HCT116 (cell line): ENCODE measurements at regions not wholly inside any gene's neighbourhood (a gene's known extent, or its start where the extent isn't known, plus 50 kb on each side); places are given as distances from the start of the nearest gene placed in this dataset.

Source experiments
- ATAC-seq: fragments of 200-7000 bp; cut with Tn5 transposase; 2 replicates; pipeline ENCODE4 v1.9.1; 2020; ENCODE audit warnings: mild to moderate bottlenecking, moderate library complexity
- BruUV-seq: library from RNA; stranded (reverse); fragments of 400-500 nt; replicated peaks from 2 replicates; lab custom pipeline; 2021; lab: Mats Ljungman, UMichigan
- CTCF ChIA-PET: fragments of 300-600 bp; sonication (Branson Sonifier 250); formaldehyde crosslinking; loops from one replicate; lab custom pipeline; 2021; ENCODE audit warnings: antibody characterized with exemption; lab: Charles Lee
- POLR2A ChIA-PET: fragments of 300-600, 350-600 bp; sonication (Branson Sonifier 250); formaldehyde crosslinking; loops from one replicate; lab custom pipeline; 2021; ENCODE audit warnings: antibody characterized with exemption; lab: Charles Lee
- RAD21 ChIA-PET, 2 experiments: fragments of 300-600 bp; sonication (Branson Sonifier 250); formaldehyde crosslinking; loops; one replicate each; lab custom pipeline; 2023; ENCODE audit warnings: low total read pairs in 2 of 2; ENCODE audit not compliant: uncharacterized antibody in 2 of 2, unreplicated experiment in 2 of 2, low non-redundant PET in 1 of 2; lab: Charles Lee
- DNase-seq: peaks from one replicate; pipeline ENCODE4 v3.0.0-alpha.2; 2010; ENCODE audit warnings: low read depth, low spot score
- H2AFZ ChIP-seq: fragments of 200-600 bp; shearing (Covaris generic), sonication (generic); 2 replicates; pipeline ENCODE4 v1.6.1; 2017; ENCODE audit warnings: low read depth, mixed run types, mixed read lengths, antibody characterized with exemption, low read length; ENCODE audit not compliant: poor library complexity, severe bottlenecking
- H3K27ac ChIP-seq: 2 replicates; pipeline ENCODE4 v1.5.1; 2012; ENCODE audit warnings: low read depth, low read length
- H3K27me3 ChIP-seq: fragments of 200-600 bp; sonication (generic); 2 replicates; pipeline ENCODE4 v1.6.1; 2016; ENCODE audit warnings: mixed run types, low read length, mixed read lengths; ENCODE audit not compliant: insufficient read depth
- H3K36me3 ChIP-seq, 2 experiments: fragments of 200-500 bp in 1 of 2; fragments of 200-600 bp in 1 of 2; sonication (Bioruptor generic) in 1 of 2; sonication (generic) in 1 of 2; 2 replicates each; pipeline versions ENCODE4 v1.5.1 to v1.6.1; 2014 to 2016; ENCODE audit warnings: low read length in 2 of 2, inconsistent platforms in 1 of 2, mixed read lengths in 1 of 2, mixed run types in 1 of 2; ENCODE audit not compliant: insufficient read depth in 2 of 2, control insufficient read depth in 1 of 2
- H3K4me1 ChIP-seq, 2 experiments: fragments of 200-600 bp in 1 of 2; sonication (generic) in 1 of 2; 2 replicates each; pipeline versions ENCODE4 v1.5.1 to v1.6.1; 2012 to 2017; ENCODE audit warnings: low read length in 2 of 2, inconsistent platforms in 1 of 2, mild to moderate bottlenecking in 1 of 2, mixed read lengths in 1 of 2, mixed run types in 1 of 2, moderate library complexity in 1 of 2; ENCODE audit not compliant: insufficient read depth in 2 of 2, control insufficient read depth in 1 of 2
- H3K4me2 ChIP-seq: fragments of 200-600 bp; sonication (generic); 2 replicates; pipeline ENCODE4 v1.6.1; 2017; ENCODE audit warnings: mixed run types, low read length, mixed read lengths
- H3K4me3 ChIP-seq, 2 experiments: fragments of 200-600 bp in 1 of 2; sonication (generic) in 1 of 2; replicated peaks in 1 of 2; 2 replicates each; pipeline ENCODE4 v1.5.1; 2011 to 2016; ENCODE audit warnings: low read length in 2 of 2, control low read depth in 1 of 2, low read depth in 1 of 2, mild to moderate bottlenecking in 1 of 2, mixed read lengths in 1 of 2, mixed run types in 1 of 2
- H3K79me2 ChIP-seq: fragments of 200-600 bp; sonication (generic); 2 replicates; pipeline ENCODE4 v1.6.1; 2017; ENCODE audit warnings: mild to moderate bottlenecking, mixed run types, low read length, moderate library complexity, mixed read lengths; ENCODE audit not compliant: insufficient read depth
- H3K9ac ChIP-seq: fragments of 200-600 bp; sonication (generic); 2 replicates; pipeline ENCODE4 v1.6.1; 2016; ENCODE audit warnings: low read length, mixed read lengths
- H3K9me2 ChIP-seq: fragments of 200-600 bp; sonication (generic), shearing (Covaris generic); 2 replicates; pipeline ENCODE4 v1.6.1; 2017; ENCODE audit warnings: mixed run types, mild to moderate bottlenecking, moderate library complexity; ENCODE audit not compliant: insufficient read depth
- H3K9me3 ChIP-seq, 2 experiments: fragments of 200-500 bp in 1 of 2; fragments of 200-600 bp in 1 of 2; sonication (Bioruptor generic) in 1 of 2; sonication (generic) in 1 of 2; 2 replicates each; pipeline ENCODE4 v1.6.1; 2014 to 2017; ENCODE audit warnings: low read length in 2 of 2, mixed read lengths in 2 of 2, inconsistent platforms in 1 of 2, low read depth in 1 of 2, mild to moderate bottlenecking in 1 of 2, mixed run types in 1 of 2, moderate library complexity in 1 of 2; ENCODE audit not compliant: control insufficient read depth in 1 of 2, insufficient read depth in 1 of 2
- H4K20me1 ChIP-seq: fragments of 200-600 bp; sonication (generic), shearing (Covaris generic); 2 replicates; pipeline ENCODE4 v1.6.1; 2017; ENCODE audit warnings: mixed run types, mild to moderate bottlenecking, moderate library complexity; ENCODE audit not compliant: insufficient read depth
- ATF3 ChIP-seq: IDR thresholded peaks from 2 replicates; pipeline ENCODE4 v1.6.1; 2012
- CBX3 ChIP-seq: IDR thresholded peaks from 2 replicates; pipeline ENCODE4 v1.6.1; 2012; ENCODE audit warnings: low read depth
- CEBPB ChIP-seq: IDR thresholded peaks from 2 replicates; pipeline ENCODE4 v1.6.1; 2012; ENCODE audit warnings: low read depth
- CTCF ChIP-seq, 3 experiments: fragments of 200-600 bp in 1 of 3; sonication (generic) in 1 of 3; IDR thresholded peaks in 2 of 3; conservative IDR thresholded peaks in 1 of 3; 2 replicates each; pipeline ENCODE4 v1.5.1; 2012 to 2017; ENCODE audit warnings: low read depth in 2 of 3, low read length in 2 of 3, antibody characterized with exemption in 1 of 3, borderline replicate concordance in 1 of 3, control low read depth in 1 of 3, mild to moderate bottlenecking in 1 of 3, mixed read lengths in 1 of 3, mixed run types in 1 of 3, moderate library complexity in 1 of 3; ENCODE audit not compliant: insufficient read depth in 1 of 3
- EGR1 ChIP-seq: IDR thresholded peaks from 2 replicates; pipeline ENCODE4 v1.6.1; 2012; ENCODE audit warnings: low read depth
- FOSL1 ChIP-seq: IDR thresholded peaks from 2 replicates; pipeline ENCODE4 v1.6.1; 2012; ENCODE audit warnings: low read depth
- MAX ChIP-seq: IDR thresholded peaks from 2 replicates; pipeline ENCODE4 v1.6.1; 2012
- POLR2AphosphoS5 ChIP-seq: IDR thresholded peaks from 2 replicates; pipeline ENCODE4 v1.6.1; 2011; ENCODE audit warnings: mild to moderate bottlenecking, low read depth, low read length, moderate library complexity
- REST ChIP-seq: IDR thresholded peaks from 2 replicates; pipeline ENCODE4 v1.6.1; 2012; ENCODE audit warnings: low read depth
- SIN3A ChIP-seq: IDR thresholded peaks from 2 replicates; pipeline ENCODE4 v1.6.1; 2012; ENCODE audit warnings: low read depth
- SP1 ChIP-seq: IDR thresholded peaks from 2 replicates; pipeline ENCODE4 v1.6.1; 2012; ENCODE audit warnings: low read depth
- intact Hi-C: fragments of 100-400 bp; cut with micrococcal nuclease; formaldehyde crosslinking; loops from 2 replicates; pipeline ENCODE4 v1.10.0; 2022

- no peaks in the 10 kb centered on the region for H3K4me1 ChIP-seq
- ChIA-PET POLR2A (no interaction called here), CTCF (interaction anchor here (1.0 kb wide), 1 partner anchor 24 kb away, joined by 3 read pairs; no protein-coding TSS in a partner anchor), RAD21 (no interaction called here)
- H3K27ac ChIP-seq, result no peak overlapping the region
- DNase-seq (no peak), ATAC-seq (no peak)
- H3K27me3 ChIP-seq, result no peaks in the 10 kb centered on the region
- H2AFZ ChIP-seq, result no peak overlapping the region
- H4K20me1 ChIP-seq, result no peaks in the 10 kb centered on the region
- intact Hi-C loops, result no loop called here
- TF ChIP-seq SIN3A (no peak), REST (no peak), ATF3 (no peak), MAX (no peak), CEBPB (no peak), POLR2AphosphoS5 (no peak)
- no peaks in the 10 kb centered on the region for H3K79me2 ChIP-seq
- H3K9me2 ChIP-seq, result no peaks in the 10 kb centered on the region
- H3K9ac ChIP-seq, result no peak overlapping the region
- H3K4me2 ChIP-seq, result no peak overlapping the region
- no peak overlapping the region for H3K4me3 ChIP-seq
- H3K36me3 ChIP-seq, result no peaks in the 10 kb centered on the region
- no peaks in the 10 kb centered on the region for H3K9me3 ChIP-seq
- no TSS peak for BruUV-seq
Measured at GRCh38 chr1:221454096-221454495, 287.8 kb downstream of the DUSP10 start.

GRCh38 chr1:221456918-221457317, 285.0 kb downstream of the DUSP10 start:
- DNase-seq, result no peak
- Histone ChIP-seq H3K4me3 (no peak overlapping the region), H2AFZ (no peak overlapping the region), H3K9me2 (no peaks in the 10 kb centered on the region), H3K9ac (no peak overlapping the region), H4K20me1 (no peaks in the 10 kb centered on the region), H3K27me3 (no peaks in the 10 kb centered on the region), H3K27ac (no peak overlapping the region), H3K4me1 (no peaks in the 10 kb centered on the region), H3K9me3 (no peaks in the 10 kb centered on the region), H3K79me2 (no peaks in the 10 kb centered on the region), H3K4me2 (no peak overlapping the region), H3K36me3 (no peaks in the 10 kb centered on the region)
- ChIA-PET POLR2A (no interaction called here), RAD21 (no interaction called here), CTCF (no interaction called here)
- BruUV-seq, result no TSS peak
- intact Hi-C loops, result no loop called here
- ATAC-seq, result no peak
- TF ChIP-seq EGR1 (no peak), SP1 (no peak), MAX (no peak), FOSL1 (no peak), CBX3 (no peak), CTCF (IDR thresholded peaks at IDR 0.05 in 2 of 3, conservative IDR thresholded peaks at IDR 0.05 in 1 of 3; ENCODE audit: borderline replicate concordance in 1 of 3, insufficient read depth in 1 of 3, low read depth in 2 of 3, low read length in 2 of 3) (no peak), REST (no peak)
